Hepatocyte (in vitro differentiated cells): ENCODE measurements at regions not wholly inside any gene's neighbourhood (a gene's known extent, or its start where the extent isn't known, plus 50 kb on each side); places are given as distances from the start of the nearest gene placed in this dataset.
"Not testable (repeated sequence)": the region's sequence is repeated elsewhere in the genome, so short reads cannot be mapped to it uniquely, and the experiment has no call there.

Experiments
- DNase-seq: peaks from one replicate; pipeline ENCODE4 v3.0.0-alpha.2; 2016; ENCODE audit warnings: low spot score
- H2AFZ ChIP-seq: fragments of 200-600 bp; sonication (generic); 2 replicates; pipeline ENCODE4 v1.6.0; 2016; ENCODE audit warnings: antibody characterized with exemption, mild to moderate bottlenecking
- H3K27ac ChIP-seq: fragments of 200-600 bp; sonication (generic); 2 replicates; pipeline ENCODE4 v1.5.1; 2016; ENCODE audit warnings: mild to moderate bottlenecking
- H3K27me3 ChIP-seq: fragments of 200-600 bp; sonication (generic); 2 replicates; pipeline ENCODE4 v1.6.1; 2016
- H3K36me3 ChIP-seq: fragments of 200-600 bp; sonication (generic); replicated peaks from 2 replicates; pipeline ENCODE4 v1.5.1; 2016; ENCODE audit warnings: low read depth; ENCODE audit not compliant: insufficient read depth
- H3K4me1 ChIP-seq: fragments of 200-600 bp; sonication (generic); 2 replicates; pipeline ENCODE4 v1.5.1; 2016; ENCODE audit warnings: mild to moderate bottlenecking, moderate library complexity; ENCODE audit not compliant: insufficient read depth
- H3K4me2 ChIP-seq: fragments of 200-600 bp; sonication (generic); 2 replicates; pipeline ENCODE4 v1.6.0; 2016
- H3K4me3 ChIP-seq: fragments of 200-600 bp; sonication (generic); 2 replicates; pipeline ENCODE4 v1.5.1; 2016; ENCODE audit warnings: mild to moderate bottlenecking
- H3K79me2 ChIP-seq: fragments of 200-600 bp; sonication (generic); 2 replicates; pipeline ENCODE4 v1.6.0; 2017; ENCODE audit warnings: mild to moderate bottlenecking
- H3K9me2 ChIP-seq: fragments of 200-600 bp; sonication (generic); replicated peaks from 2 replicates; pipeline ENCODE4 v1.6.0; 2017; ENCODE audit warnings: mild to moderate bottlenecking; ENCODE audit not compliant: insufficient read depth
- H3K9me3 ChIP-seq: fragments of 200-600 bp; sonication (generic); 2 replicates; pipeline ENCODE4 v1.5.1; 2016; ENCODE audit warnings: low read depth, mild to moderate bottlenecking
- H4K20me1 ChIP-seq: fragments of 200-600 bp; sonication (generic); 2 replicates; pipeline ENCODE4 v1.6.0; 2016; ENCODE audit warnings: mild to moderate bottlenecking; ENCODE audit not compliant: insufficient read depth, poor library complexity, severe bottlenecking
- EZH2 ChIP-seq: fragments of 200-600 bp; sonication (generic); IDR thresholded peaks from 2 replicates; pipeline ENCODE4 v1.6.1; 2016; ENCODE audit warnings: antibody characterized with exemption, mild to moderate bottlenecking, borderline replicate concordance
- EZH2phosphoT487 ChIP-seq: fragments of 200-600 bp; sonication (generic); IDR thresholded peaks from one replicate; pipeline ENCODE4 v1.6.1; 2018; ENCODE audit warnings: antibody characterized with exemption, mild to moderate bottlenecking, low read depth, moderate library complexity; ENCODE audit not compliant: unreplicated experiment, severe bottlenecking
- WGBS: methylation state at CpG from one replicate; pipeline ENCODE4 v1.1.6; 2016; ENCODE audit warnings: low lambda C conversion rate; ENCODE audit errors: missing lambda C conversion rate; 5-methylcytosine and 5-hydroxymethylcytosine counted together
- TF ChIP-seq, protein P1 (sequence below): fragments of 200-600 bp; sonication (generic); IDR thresholded peaks from 2 replicates; pipeline ENCODE4 v1.5.1; 2016; ENCODE audit warnings: antibody characterized with exemption, mild to moderate bottlenecking; ENCODE audit not compliant: poor library complexity

DNA sequence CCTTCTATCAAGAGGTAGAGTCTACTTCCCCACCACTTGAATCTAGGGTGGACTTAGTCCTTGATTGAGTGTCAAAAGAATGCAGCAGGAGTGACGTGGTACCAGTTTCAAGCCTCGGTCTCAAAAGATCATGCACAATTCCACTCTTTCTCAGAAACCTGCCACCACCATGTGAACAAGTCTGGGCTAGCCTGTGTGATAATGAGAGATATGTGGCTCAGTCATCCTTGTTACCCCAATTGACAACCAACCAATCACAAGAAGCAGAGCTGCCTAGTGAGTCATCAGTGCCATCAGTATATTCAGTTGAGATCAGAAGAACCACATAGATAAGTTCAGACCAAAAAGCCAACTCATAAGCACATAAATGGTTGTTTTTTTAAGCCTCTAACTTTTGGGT is 374.5 kb downstream of the IL20RB start:
- H3K4me2 ChIP-seq, result no peak overlapping the region
- no peaks in the 10 kb centered on the region for H3K9me3 ChIP-seq
- no peak for TF ChIP-seq EZH2
- TF ChIP-seq EZH2phosphoT487, result no peak
- TF ChIP-seq, protein P1, sequence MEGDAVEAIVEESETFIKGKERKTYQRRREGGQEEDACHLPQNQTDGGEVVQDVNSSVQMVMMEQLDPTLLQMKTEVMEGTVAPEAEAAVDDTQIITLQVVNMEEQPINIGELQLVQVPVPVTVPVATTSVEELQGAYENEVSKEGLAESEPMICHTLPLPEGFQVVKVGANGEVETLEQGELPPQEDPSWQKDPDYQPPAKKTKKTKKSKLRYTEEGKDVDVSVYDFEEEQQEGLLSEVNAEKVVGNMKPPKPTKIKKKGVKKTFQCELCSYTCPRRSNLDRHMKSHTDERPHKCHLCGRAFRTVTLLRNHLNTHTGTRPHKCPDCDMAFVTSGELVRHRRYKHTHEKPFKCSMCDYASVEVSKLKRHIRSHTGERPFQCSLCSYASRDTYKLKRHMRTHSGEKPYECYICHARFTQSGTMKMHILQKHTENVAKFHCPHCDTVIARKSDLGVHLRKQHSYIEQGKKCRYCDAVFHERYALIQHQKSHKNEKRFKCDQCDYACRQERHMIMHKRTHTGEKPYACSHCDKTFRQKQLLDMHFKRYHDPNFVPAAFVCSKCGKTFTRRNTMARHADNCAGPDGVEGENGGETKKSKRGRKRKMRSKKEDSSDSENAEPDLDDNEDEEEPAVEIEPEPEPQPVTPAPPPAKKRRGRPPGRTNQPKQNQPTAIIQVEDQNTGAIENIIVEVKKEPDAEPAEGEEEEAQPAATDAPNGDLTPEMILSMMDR, result no peak
- 91% methylated on average over 2 of the region's 2 CpGs for WGBS
- no peaks in the 10 kb centered on the region for H3K9me2 ChIP-seq
- no peak overlapping the region for H3K27ac ChIP-seq
- no peaks in the 10 kb centered on the region for H3K79me2 ChIP-seq
- no peaks in the 10 kb centered on the region for H3K4me1 ChIP-seq
- no peak overlapping the region for H3K4me3 ChIP-seq
- no peaks in the 10 kb centered on the region for H4K20me1 ChIP-seq
- no peaks in the 10 kb centered on the region for H3K27me3 ChIP-seq
- no peak for DNase-seq
- no peak overlapping the region for H2AFZ ChIP-seq
- H3K36me3 ChIP-seq, result no peaks in the 10 kb centered on the region

DNA sequence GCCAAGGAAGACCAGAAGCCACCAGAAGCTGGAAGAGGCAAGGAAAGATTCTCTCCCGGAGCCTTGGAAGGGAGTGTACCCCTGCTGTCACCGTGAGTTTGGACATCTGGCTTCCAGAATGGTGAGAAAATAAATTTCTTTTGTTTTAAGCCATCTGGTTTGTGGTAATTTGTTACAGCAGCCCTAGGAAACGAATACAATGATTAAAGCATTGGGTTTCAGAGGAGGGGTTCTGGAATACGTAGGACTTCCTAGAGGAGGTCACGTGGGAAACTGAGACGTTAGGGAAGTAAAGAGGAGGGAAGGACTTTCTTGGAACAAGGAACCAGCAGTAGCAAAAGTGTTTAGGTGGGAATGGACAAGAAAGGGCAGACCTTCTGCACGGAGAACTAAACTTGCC is 377.7 kb downstream of the IL20RB start:
- H3K4me2 ChIP-seq, result no peak overlapping the region
- H3K27me3 ChIP-seq, result no peaks in the 10 kb centered on the region
- no peak for TF ChIP-seq EZH2
- TF ChIP-seq, protein P1, result no peak
- TF ChIP-seq EZH2phosphoT487, result no peak
- DNase-seq, result no peak
- H3K9me3 ChIP-seq, result no peaks in the 10 kb centered on the region
- H3K9me2 ChIP-seq, result no peaks in the 10 kb centered on the region
- H3K4me3 ChIP-seq, result no peak overlapping the region
- no peak overlapping the region for H2AFZ ChIP-seq
- 44% methylated on average over 7 of the region's 7 CpGs for WGBS
- no peaks in the 10 kb centered on the region for H4K20me1 ChIP-seq
- no peak overlapping the region for H3K27ac ChIP-seq
- H3K79me2 ChIP-seq, result no peaks in the 10 kb centered on the region
- H3K36me3 ChIP-seq, result no peaks in the 10 kb centered on the region
- H3K4me1 ChIP-seq, result no peaks in the 10 kb centered on the region

DNA sequence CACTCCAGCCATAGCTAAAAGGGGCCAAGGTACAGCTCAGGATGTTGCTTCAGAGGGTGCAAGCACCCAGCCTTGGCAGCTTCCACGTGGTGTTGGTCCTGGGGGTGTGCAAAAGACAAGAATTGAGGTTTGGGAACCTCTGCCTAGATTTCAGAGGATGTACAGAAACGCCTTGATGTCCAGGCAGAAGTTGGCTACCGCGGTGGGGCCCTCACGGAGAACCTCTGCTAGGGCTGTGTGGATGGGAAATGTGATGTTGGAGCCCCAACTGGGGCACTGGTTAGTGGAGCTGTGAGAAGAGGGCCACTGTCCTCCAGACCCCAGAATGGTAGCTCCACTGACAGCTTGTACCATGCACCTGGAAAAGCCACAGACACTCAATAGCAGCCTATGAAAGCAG is 380.6 kb downstream of the IL20RB start:
- WGBS, result 65% methylated on average over 5 of the region's 5 CpGs
- H2AFZ ChIP-seq, H3K9me2 ChIP-seq, H3K36me3 ChIP-seq, H4K20me1 ChIP-seq, DNase-seq, H3K4me3 ChIP-seq, H3K79me2 ChIP-seq, H3K9me3 ChIP-seq, H3K27ac ChIP-seq, H3K4me2 ChIP-seq, H3K4me1 ChIP-seq, H3K27me3 ChIP-seq: not testable (repeated sequence)

DNA sequence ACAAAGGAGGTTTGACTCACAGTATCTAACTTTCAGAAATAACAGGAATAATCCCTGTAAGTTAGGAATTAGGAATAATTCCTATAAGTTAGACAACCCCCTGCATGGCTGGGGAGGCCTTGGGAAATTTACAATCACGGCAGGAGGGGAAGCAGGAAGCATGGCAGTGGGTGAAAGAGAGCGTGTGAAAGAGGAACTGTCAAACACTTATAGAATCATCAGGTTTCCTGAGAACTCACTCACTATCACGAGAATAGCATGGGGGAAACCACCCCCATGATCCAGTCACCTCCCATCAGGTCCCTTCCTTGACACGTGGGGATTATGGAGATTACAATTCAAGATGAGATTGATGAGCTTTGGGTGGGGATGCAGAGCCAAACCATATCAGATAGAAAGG is 385.5 kb downstream of the IL20RB start:
- no peak for TF ChIP-seq EZH2phosphoT487
- no peak for TF ChIP-seq EZH2
- TF ChIP-seq, protein P1, result no peak
- no peak for DNase-seq
- 48% methylated on average over 4 of the region's 4 CpGs for WGBS
- Histone ChIP-seq H3K4me1 (no peaks in the 10 kb centered on the region), H3K4me3 (no peak overlapping the region), H3K36me3 (no peaks in the 10 kb centered on the region), H3K27me3 (no peaks in the 10 kb centered on the region), H3K79me2 (no peaks in the 10 kb centered on the region), H3K9me2 (no peaks in the 10 kb centered on the region), H3K9me3 (no peaks in the 10 kb centered on the region), H2AFZ (no peak overlapping the region), H3K4me2 (no peak overlapping the region), H3K27ac (no peak overlapping the region), H4K20me1 (no peaks in the 10 kb centered on the region)
